T-helper 2 cell treated with Interferon-gamma antibody and Interleukin-4, amounts not matched to agents 5 μg/mL and 100 μg/mL, for 36 hours (primary cell): ENCODE measurements at regions not wholly inside any gene's neighbourhood (a gene's known extent, or its start where the extent isn't known, plus 50 kb on each side); places are given as distances from the start of the nearest gene placed in this dataset.

Source experiments
- DNase-seq: peaks from one replicate; pipeline ENCODE4 v3.0.0; 2021; ENCODE audit warnings: low spot score
- H3K27ac Mint-ChIP-seq: one replicate; pipeline ENCODE4 v1.8.0; 2021; ENCODE audit warnings: mild to moderate bottlenecking, mixed read lengths
- H3K27me3 Mint-ChIP-seq: one replicate; pipeline ENCODE4 v1.8.0; 2021; ENCODE audit warnings: low read depth, mixed read lengths
- H3K36me3 Mint-ChIP-seq: one replicate; pipeline ENCODE4 v1.8.0; 2021; ENCODE audit warnings: low read depth, mixed read lengths
- H3K4me1 Mint-ChIP-seq: one replicate; pipeline ENCODE4 v1.8.0; 2021; ENCODE audit warnings: low read depth, mixed read lengths
- H3K4me3 Mint-ChIP-seq: one replicate; pipeline ENCODE4 v1.8.0; 2022; ENCODE audit warnings: mild to moderate bottlenecking, moderate library complexity, mixed read lengths
- H3K9me3 Mint-ChIP-seq: one replicate; pipeline ENCODE4 v1.8.0; 2021; ENCODE audit warnings: mixed read lengths

GRCh38 chr3:83193526-83193925 lies 1432.1 kb upstream of the GBE1 start:
- H3K9me3 Mint-ChIP-seq = peaks cover 36% of the 10 kb centered on the region
- H3K4me1 Mint-ChIP-seq = no peaks in the 10 kb centered on the region
- DNase-seq = no peak
- no peaks in the 10 kb centered on the region for H3K27me3 Mint-ChIP-seq
- H3K4me3 Mint-ChIP-seq = no peak overlapping the region
- no peak overlapping the region for H3K27ac Mint-ChIP-seq
- no peaks in the 10 kb centered on the region for H3K36me3 Mint-ChIP-seq

GRCh38 chr3:83189634-83190033 lies 1428.2 kb upstream of the GBE1 start:
- DNase-seq = no peak
- Mint-ChIP-seq H3K4me3 (no peak overlapping the region), H3K4me1 (no peaks in the 10 kb centered on the region), H3K27ac (no peak overlapping the region), H3K36me3 (no peaks in the 10 kb centered on the region), H3K27me3 (no peaks in the 10 kb centered on the region), H3K9me3 (peaks cover 30% of the 10 kb centered on the region)

- H3K27me3 Mint-ChIP-seq = no peaks in the 10 kb centered on the region
- no peaks in the 10 kb centered on the region for H3K4me1 Mint-ChIP-seq
- no peak overlapping the region for H3K27ac Mint-ChIP-seq
- no peak overlapping the region for H3K4me3 Mint-ChIP-seq
- peaks cover 19% of the 10 kb centered on the region for H3K9me3 Mint-ChIP-seq
- no peaks in the 10 kb centered on the region for H3K36me3 Mint-ChIP-seq
- DNase-seq = no peak
Observed at GRCh38 chr3:83169473-83169872, 1408.0 kb upstream of the GBE1 start.

DNA sequence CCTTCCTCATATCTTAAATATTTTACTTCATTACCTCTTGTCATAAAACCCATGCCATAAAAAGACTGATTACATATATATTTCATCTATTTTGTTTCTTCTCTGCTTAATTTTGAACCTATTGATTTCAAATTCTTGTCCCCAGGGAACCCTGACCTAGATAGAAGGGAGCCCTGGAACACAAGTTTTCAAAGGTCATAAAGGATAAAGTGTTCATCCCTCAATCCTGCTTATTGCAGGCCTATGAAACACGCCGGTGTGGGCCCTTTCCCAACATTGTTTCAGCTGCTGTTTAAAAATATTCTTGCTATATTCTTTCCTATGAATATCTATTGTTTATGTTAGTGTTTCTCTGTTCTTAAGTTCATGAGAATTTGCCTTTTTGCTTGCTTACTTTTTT lies 1389.5 kb upstream of the GBE1 start:
- Mint-ChIP-seq H3K27me3 (no peaks in the 10 kb centered on the region), H3K4me1 (no peaks in the 10 kb centered on the region), H3K27ac (no peak overlapping the region), H3K4me3 (no peak overlapping the region), H3K9me3 (peaks cover 25% of the 10 kb centered on the region), H3K36me3 (no peaks in the 10 kb centered on the region)
- DNase-seq = no peak

- Mint-ChIP-seq H3K4me3 (no peak overlapping the region), H3K36me3 (no peaks in the 10 kb centered on the region), H3K4me1 (no peaks in the 10 kb centered on the region), H3K27me3 (no peaks in the 10 kb centered on the region), H3K9me3 (peaks cover 29% of the 10 kb centered on the region), H3K27ac (no peak overlapping the region)
- DNase-seq = no peak
Observed at GRCh38 chr3:83140983-83141382, 1379.5 kb upstream of the GBE1 start.

- Mint-ChIP-seq H3K36me3 (no peaks in the 10 kb centered on the region), H3K27ac (no peak overlapping the region), H3K4me3 (no peak overlapping the region)
Observed at GRCh38 chr3:83131236-83131635, 1369.8 kb upstream of the GBE1 start.

DNA sequence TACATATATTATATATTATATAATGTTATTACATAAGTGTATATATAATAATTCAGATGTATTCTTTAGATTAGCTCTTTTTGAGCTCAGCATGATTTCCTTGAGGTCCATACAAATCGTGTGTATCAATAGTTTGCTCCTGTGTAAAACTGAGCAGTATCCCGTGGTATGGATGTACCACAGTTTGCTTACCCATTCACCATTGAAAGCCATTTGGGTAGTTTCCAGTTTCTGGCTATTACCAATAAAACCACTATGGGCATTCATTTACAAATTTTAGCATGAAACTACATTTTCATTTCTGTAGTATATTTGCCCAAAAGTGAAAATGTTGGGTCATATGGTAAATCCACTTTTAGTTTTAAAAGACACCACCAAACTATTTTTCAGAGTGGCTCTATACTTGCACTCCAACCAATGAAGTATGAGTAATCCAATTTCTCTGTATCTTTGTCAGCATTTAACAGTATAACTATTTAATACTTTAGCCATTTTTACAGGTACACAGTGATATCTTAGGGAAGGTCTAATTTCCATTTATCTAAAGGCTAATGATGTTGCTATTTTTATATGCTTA lies 1361.4 kb upstream of the GBE1 start:
- no peak for DNase-seq
- H3K9me3 Mint-ChIP-seq = peaks cover 18% of the 10 kb centered on the region
- H3K4me1 Mint-ChIP-seq = no peaks in the 10 kb centered on the region
- no peak overlapping the region for H3K4me3 Mint-ChIP-seq
- no peaks in the 10 kb centered on the region for H3K27me3 Mint-ChIP-seq
- H3K27ac Mint-ChIP-seq = no peak overlapping the region
- no peaks in the 10 kb centered on the region for H3K36me3 Mint-ChIP-seq

More at GRCh38 chr3:83131236-83131635, 1369.8 kb upstream of the GBE1 start:
- Mint-ChIP-seq H3K9me3 (peaks cover 23% of the 10 kb centered on the region), H3K27me3 (no peaks in the 10 kb centered on the region), H3K4me1 (no peaks in the 10 kb centered on the region)
- no peak for DNase-seq

GRCh38 chr3:83093222-83093572 lies 1331.8 kb upstream of the GBE1 start:
- Mint-ChIP-seq H3K27ac (no peak overlapping the region), H3K4me3 (no peak overlapping the region), H3K9me3 (peaks cover 7% of the 10 kb centered on the region), H3K36me3 (no peaks in the 10 kb centered on the region), H3K27me3 (no peaks in the 10 kb centered on the region), H3K4me1 (no peaks in the 10 kb centered on the region)
- DNase-seq = no peak

DNA sequence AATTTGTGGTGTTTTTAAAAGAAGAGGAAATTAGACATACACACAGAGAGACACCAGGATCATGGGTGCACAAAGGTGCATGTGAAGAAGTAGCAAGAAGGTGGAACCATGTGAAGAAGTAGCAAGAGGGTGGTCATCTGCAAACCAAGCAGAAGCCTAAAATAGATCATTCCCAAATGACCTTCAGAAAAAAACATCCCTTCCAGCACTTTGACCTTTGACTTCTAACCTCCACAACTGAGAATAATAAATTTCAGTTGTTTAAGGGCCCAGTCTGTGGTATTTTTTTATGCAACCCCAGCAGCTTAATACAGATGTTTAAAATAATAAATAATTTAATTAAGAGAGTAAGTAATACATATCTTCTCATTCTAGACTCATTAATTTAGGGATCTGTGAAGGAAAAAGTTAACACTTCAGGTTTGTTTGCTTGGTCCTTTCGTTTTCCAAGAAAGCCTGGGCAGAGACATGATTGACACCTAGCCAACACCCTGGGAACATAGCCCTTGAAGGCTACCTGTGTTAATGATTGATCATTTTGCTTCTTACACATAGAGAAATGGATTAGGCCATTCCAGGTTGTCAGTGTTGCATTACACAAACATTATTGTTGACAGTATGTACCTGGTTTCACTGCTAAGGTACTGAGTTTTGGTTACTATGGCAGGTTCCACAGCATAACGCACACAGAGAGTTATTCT lies 1331.2 kb upstream of the GBE1 start:
- no peak for DNase-seq
- Mint-ChIP-seq H3K36me3 (no peaks in the 10 kb centered on the region), H3K9me3 (peaks cover 4% of the 10 kb centered on the region), H3K27ac (no peak overlapping the region), H3K4me3 (no peak overlapping the region), H3K27me3 (no peaks in the 10 kb centered on the region), H3K4me1 (no peaks in the 10 kb centered on the region)

- H3K27me3 Mint-ChIP-seq = no peaks in the 10 kb centered on the region
- no peak overlapping the region for H3K27ac Mint-ChIP-seq
- DNase-seq = no peak
- no peaks in the 10 kb centered on the region for H3K4me1 Mint-ChIP-seq
- H3K36me3 Mint-ChIP-seq = no peaks in the 10 kb centered on the region
- no peak overlapping the region for H3K4me3 Mint-ChIP-seq
- H3K9me3 Mint-ChIP-seq = peaks cover 32% of the 10 kb centered on the region
Observed at GRCh38 chr3:83076041-83076440, 1314.6 kb upstream of the GBE1 start.

DNA sequence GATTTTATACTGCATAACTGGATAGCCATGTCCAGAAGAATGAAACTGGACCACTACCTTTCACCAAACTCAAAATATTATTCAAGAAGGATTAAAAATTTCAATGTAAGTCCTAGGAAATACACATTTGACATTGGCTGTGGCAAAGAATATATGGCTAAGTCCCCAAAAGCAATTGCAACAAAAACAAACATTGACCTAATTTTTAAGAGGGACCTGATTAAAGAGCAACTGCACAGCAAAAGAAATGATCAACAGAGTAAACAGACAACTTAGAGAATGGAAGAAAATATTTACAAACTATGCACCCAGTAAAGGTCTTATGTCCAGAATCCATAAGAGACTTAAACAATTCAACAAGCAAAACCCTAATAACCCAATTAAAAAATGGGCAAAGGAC lies 1313.0 kb upstream of the GBE1 start:
- H3K9me3 Mint-ChIP-seq = peaks cover 35% of the 10 kb centered on the region
- no peaks in the 10 kb centered on the region for H3K27me3 Mint-ChIP-seq
- H3K4me1 Mint-ChIP-seq = no peaks in the 10 kb centered on the region
- no peak overlapping the region for H3K4me3 Mint-ChIP-seq
- H3K27ac Mint-ChIP-seq = no peak overlapping the region
- H3K36me3 Mint-ChIP-seq = no peaks in the 10 kb centered on the region
- no peak for DNase-seq

GRCh38 chr3:83065851-83066460 lies 1304.5 kb upstream of the GBE1 start:
- no peak overlapping the region for H3K27ac Mint-ChIP-seq
- no peak for DNase-seq
- no peak overlapping the region for H3K4me3 Mint-ChIP-seq
- peaks cover 32% of the 10 kb centered on the region for H3K9me3 Mint-ChIP-seq
- no peaks in the 10 kb centered on the region for H3K27me3 Mint-ChIP-seq
- no peaks in the 10 kb centered on the region for H3K36me3 Mint-ChIP-seq
- no peaks in the 10 kb centered on the region for H3K4me1 Mint-ChIP-seq

DNA sequence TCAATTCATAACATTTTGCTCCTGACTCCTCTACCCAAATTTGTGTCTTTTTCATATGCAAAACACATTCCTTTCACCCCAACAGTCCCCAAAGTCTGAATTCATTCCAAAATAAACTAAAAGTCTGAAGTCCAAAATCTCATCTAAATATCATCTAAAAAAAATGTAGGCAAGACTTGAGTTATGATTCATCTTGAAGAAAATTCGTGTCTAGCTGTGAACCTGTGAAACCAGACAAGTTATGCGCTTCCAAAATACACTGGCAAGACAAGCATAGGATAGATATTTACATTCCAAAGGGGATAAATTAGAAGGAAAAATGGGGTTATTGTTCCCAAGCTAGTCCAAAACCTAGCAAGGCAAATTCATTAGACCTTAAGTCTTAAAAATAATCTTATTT lies 1302.0 kb upstream of the GBE1 start:
- no peaks in the 10 kb centered on the region for H3K4me1 Mint-ChIP-seq
- H3K9me3 Mint-ChIP-seq = peaks cover 39% of the 10 kb centered on the region
- no peak overlapping the region for H3K4me3 Mint-ChIP-seq
- no peaks in the 10 kb centered on the region for H3K27me3 Mint-ChIP-seq
- H3K36me3 Mint-ChIP-seq = no peaks in the 10 kb centered on the region
- H3K27ac Mint-ChIP-seq = no peak overlapping the region
- DNase-seq = no peak

GRCh38 chr3:83048556-83048955 lies 1287.1 kb upstream of the GBE1 start:
- Mint-ChIP-seq H3K4me1 (no peaks in the 10 kb centered on the region), H3K4me3 (no peak overlapping the region), H3K27me3 (no peaks in the 10 kb centered on the region), H3K9me3 (peaks cover 12% of the 10 kb centered on the region), H3K27ac (no peak overlapping the region), H3K36me3 (no peaks in the 10 kb centered on the region)
- no peak for DNase-seq

DNA sequence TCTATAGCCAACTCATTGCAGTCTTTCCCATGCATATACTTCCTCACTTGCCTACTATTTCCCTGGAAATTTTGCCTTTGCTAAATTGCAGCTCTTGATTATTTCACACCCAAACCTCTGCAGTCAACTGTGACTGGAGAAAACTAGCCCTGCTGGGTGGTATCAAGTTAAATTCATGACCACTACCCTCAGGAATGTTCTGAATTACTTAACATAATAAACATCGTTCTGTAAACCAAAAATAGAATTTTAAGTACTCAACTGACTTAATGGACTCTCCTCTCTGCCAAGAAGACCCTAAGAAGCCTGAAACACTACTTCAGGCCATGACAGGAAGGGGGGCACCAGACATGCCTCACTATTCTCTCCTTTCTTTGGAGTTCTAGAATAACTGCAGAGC lies 1278.0 kb upstream of the GBE1 start:
- Mint-ChIP-seq H3K27me3 (no peaks in the 10 kb centered on the region), H3K36me3 (no peaks in the 10 kb centered on the region), H3K4me3 (no peak overlapping the region), H3K9me3 (peaks cover 22% of the 10 kb centered on the region), H3K4me1 (no peaks in the 10 kb centered on the region), H3K27ac (no peak overlapping the region)
- DNase-seq = no peak
